Loucy (cell line): ENCODE measurements at regions not wholly inside any gene's neighbourhood (a gene's known extent, or its start where the extent isn't known, plus 50 kb on each side); places are given as distances from the start of the nearest gene placed in this dataset.

Experiments used
- H2AFZ ChIP-seq: fragments of 200-600 bp; sonication (generic); 2 replicates; pipeline ENCODE4 v1.6.0; 2016; ENCODE audit warnings: antibody characterized with exemption, mild to moderate bottlenecking, low read length, moderate library complexity
- H3F3A ChIP-seq: fragments of 200-600 bp; 2 replicates; pipeline ENCODE4 v1.6.0; 2016; ENCODE audit warnings: antibody characterized with exemption, low read depth, mild to moderate bottlenecking
- H3K27me3 ChIP-seq: fragments of 200-600 bp; sonication (generic); 2 replicates; pipeline ENCODE4 v1.6.1; 2014; ENCODE audit warnings: low read length, mild to moderate bottlenecking; ENCODE audit not compliant: insufficient read depth, poor library complexity, severe bottlenecking
- H3K36me3 ChIP-seq: fragments of 200-600 bp; sonication (generic); 2 replicates; pipeline ENCODE4 v1.6.1; 2016; ENCODE audit warnings: low read length; ENCODE audit not compliant: insufficient read depth
- H3K4me1 ChIP-seq: fragments of 200-600 bp; sonication (generic); 2 replicates; pipeline ENCODE4 v1.5.1; 2014; ENCODE audit warnings: low read length, mild to moderate bottlenecking; ENCODE audit not compliant: insufficient read depth, poor library complexity, severe bottlenecking
- H3K4me2 ChIP-seq: fragments of 200-600 bp; sonication (generic); 2 replicates; pipeline ENCODE4 v1.6.0; 2014; ENCODE audit warnings: antibody characterized with exemption, low read length, low read depth, mild to moderate bottlenecking; ENCODE audit not compliant: poor library complexity, severe bottlenecking
- H3K4me3 ChIP-seq: fragments of 200-600 bp; sonication (generic); 2 replicates; pipeline ENCODE4 v1.5.1; 2014; ENCODE audit warnings: low read length, mild to moderate bottlenecking, mixed read lengths; ENCODE audit not compliant: poor library complexity, severe bottlenecking
- H3K79me2 ChIP-seq: fragments of 200-600 bp; sonication (generic); 2 replicates; pipeline ENCODE4 v1.6.1; 2014; ENCODE audit warnings: low read length; ENCODE audit not compliant: insufficient read depth
- H3K9ac ChIP-seq: fragments of 200-600 bp; sonication (generic); 2 replicates; pipeline ENCODE4 v1.6.0; 2014; ENCODE audit warnings: mild to moderate bottlenecking, low read depth, low read length, moderate library complexity; ENCODE audit not compliant: poor library complexity, severe bottlenecking
- H3K9me2 ChIP-seq: fragments of 200-600 bp; sonication (generic); replicated peaks from 2 replicates; pipeline ENCODE4 v1.6.1; 2016; ENCODE audit warnings: low read depth, low read length, mixed read lengths
- H3K9me3 ChIP-seq: fragments of 200-600 bp; sonication (generic); 2 replicates; pipeline ENCODE4 v1.6.1; 2014; ENCODE audit warnings: mild to moderate bottlenecking, antibody characterized with exemption, low read length, low read depth; ENCODE audit not compliant: insufficient read depth
- H4K20me1 ChIP-seq: fragments of 200-600 bp; sonication (generic); 2 replicates; pipeline ENCODE4 v1.6.0; 2014; ENCODE audit warnings: antibody characterized with exemption, low read length, mild to moderate bottlenecking; ENCODE audit not compliant: insufficient read depth, poor library complexity, severe bottlenecking
- EZH2phosphoT487 ChIP-seq: fragments of 200-600 bp; IDR thresholded peaks from 2 replicates; pipeline ENCODE4 v1.6.1; 2018; ENCODE audit warnings: antibody characterized with exemption, mild to moderate bottlenecking, moderate library complexity, borderline replicate concordance
- TF ChIP-seq, protein P1 (sequence below): fragments of 200-600 bp; sonication (generic); conservative IDR thresholded peaks from 2 replicates; pipeline ENCODE4 v1.5.1; 2014; ENCODE audit warnings: mild to moderate bottlenecking, antibody characterized with exemption, low read length

DNA sequence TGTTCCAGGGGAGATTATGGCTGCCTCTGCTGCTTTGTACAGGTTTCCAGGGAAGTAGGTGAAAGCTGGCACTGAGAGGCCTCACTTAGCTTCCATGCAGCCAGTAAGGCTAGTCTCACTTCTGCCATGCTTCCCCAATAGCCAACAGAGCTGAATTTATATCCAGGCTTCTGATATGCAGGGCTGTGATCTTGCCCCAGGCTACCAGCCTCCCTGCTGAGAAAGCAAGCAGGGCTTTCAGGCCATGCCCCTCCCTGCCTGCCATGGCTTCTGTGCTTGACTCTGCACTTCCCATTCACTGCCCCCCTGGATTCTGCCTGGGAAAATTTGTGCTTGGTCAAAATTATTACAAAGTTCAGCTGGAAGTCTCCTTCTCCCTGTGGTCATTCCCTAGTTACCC, 302.1 kb upstream of the FBXO33 start:
- Histone ChIP-seq H3K9ac (no peak overlapping the region), H3K4me2 (no peak overlapping the region), H3K4me1 (no peaks in the 10 kb centered on the region), H3K9me2 (no peaks in the 10 kb centered on the region), H3K36me3 (no peaks in the 10 kb centered on the region), H2AFZ (no peak overlapping the region), H3K27me3 (no peaks in the 10 kb centered on the region), H3K9me3 (no peaks in the 10 kb centered on the region), H3K4me3 (no peak overlapping the region), H3F3A (no peaks in the 10 kb centered on the region), H4K20me1 (no peaks in the 10 kb centered on the region), H3K79me2 (no peaks in the 10 kb centered on the region)
- TF ChIP-seq EZH2phosphoT487, result no peak
- TF ChIP-seq, protein P1, sequence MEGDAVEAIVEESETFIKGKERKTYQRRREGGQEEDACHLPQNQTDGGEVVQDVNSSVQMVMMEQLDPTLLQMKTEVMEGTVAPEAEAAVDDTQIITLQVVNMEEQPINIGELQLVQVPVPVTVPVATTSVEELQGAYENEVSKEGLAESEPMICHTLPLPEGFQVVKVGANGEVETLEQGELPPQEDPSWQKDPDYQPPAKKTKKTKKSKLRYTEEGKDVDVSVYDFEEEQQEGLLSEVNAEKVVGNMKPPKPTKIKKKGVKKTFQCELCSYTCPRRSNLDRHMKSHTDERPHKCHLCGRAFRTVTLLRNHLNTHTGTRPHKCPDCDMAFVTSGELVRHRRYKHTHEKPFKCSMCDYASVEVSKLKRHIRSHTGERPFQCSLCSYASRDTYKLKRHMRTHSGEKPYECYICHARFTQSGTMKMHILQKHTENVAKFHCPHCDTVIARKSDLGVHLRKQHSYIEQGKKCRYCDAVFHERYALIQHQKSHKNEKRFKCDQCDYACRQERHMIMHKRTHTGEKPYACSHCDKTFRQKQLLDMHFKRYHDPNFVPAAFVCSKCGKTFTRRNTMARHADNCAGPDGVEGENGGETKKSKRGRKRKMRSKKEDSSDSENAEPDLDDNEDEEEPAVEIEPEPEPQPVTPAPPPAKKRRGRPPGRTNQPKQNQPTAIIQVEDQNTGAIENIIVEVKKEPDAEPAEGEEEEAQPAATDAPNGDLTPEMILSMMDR, result no peak

DNA sequence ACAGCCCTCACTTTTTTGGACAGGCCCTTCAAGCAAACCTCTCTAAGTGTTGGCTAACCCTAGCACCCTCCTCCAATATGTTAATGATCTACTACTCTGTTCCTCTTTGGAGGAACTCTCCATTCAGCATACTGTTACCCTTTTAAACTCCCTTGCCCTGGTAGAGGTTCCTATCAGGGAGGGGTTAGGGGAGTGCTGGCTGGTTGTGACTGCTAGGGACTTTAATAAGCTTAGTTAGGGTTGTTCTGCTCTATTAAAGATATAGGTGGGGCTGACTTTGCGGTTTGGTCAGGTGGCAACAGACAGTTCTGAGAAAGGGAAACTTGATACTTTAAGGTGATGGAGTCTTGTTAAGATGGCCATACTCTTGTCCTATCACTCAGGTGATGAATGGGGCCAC, 301.5 kb upstream of the FBXO33 start:
- no peaks in the 10 kb centered on the region for H4K20me1 ChIP-seq
- H3F3A ChIP-seq, result no peaks in the 10 kb centered on the region
- H3K9me3 ChIP-seq, result no peaks in the 10 kb centered on the region
- H2AFZ ChIP-seq, result no peak overlapping the region
- no peak overlapping the region for H3K4me2 ChIP-seq
- TF ChIP-seq, protein P1, result no peak
- no peak for TF ChIP-seq EZH2phosphoT487
- H3K36me3 ChIP-seq, result no peaks in the 10 kb centered on the region
- no peak overlapping the region for H3K4me3 ChIP-seq
- no peaks in the 10 kb centered on the region for H3K4me1 ChIP-seq
- no peaks in the 10 kb centered on the region for H3K27me3 ChIP-seq
- H3K9me2 ChIP-seq, result no peaks in the 10 kb centered on the region
- H3K9ac ChIP-seq, result no peak overlapping the region
- H3K79me2 ChIP-seq, result no peaks in the 10 kb centered on the region

DNA sequence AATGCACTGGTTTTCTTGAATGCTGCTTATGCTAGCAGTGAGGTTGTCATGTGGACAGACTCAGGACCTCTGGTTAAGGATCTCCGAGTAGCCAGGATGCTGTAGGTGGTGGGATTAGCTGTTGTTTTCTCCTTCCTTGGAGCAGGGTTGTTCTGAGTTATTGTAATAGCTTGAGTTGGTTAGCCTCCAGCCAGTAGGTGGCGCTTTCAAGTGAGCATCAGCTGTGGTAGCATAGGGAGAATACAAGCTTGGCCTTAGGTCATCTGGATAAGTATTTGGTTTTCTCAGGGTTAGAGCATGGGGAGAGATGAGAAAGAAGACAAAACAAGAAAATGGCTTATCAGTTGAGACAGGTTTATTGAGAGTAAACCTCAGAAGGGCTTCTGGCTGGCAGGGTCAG, 299.7 kb upstream of the FBXO33 start:
- H3K4me1 ChIP-seq, result no peaks in the 10 kb centered on the region
- no peaks in the 10 kb centered on the region for H4K20me1 ChIP-seq
- no peaks in the 10 kb centered on the region for H3F3A ChIP-seq
- no peaks in the 10 kb centered on the region for H3K9me2 ChIP-seq
- H3K4me3 ChIP-seq, result no peak overlapping the region
- no peak overlapping the region for H3K4me2 ChIP-seq
- H3K27me3 ChIP-seq, result no peaks in the 10 kb centered on the region
- no peaks in the 10 kb centered on the region for H3K79me2 ChIP-seq
- H3K9ac ChIP-seq, result no peak overlapping the region
- no peaks in the 10 kb centered on the region for H3K9me3 ChIP-seq
- no peak overlapping the region for H2AFZ ChIP-seq
- TF ChIP-seq EZH2phosphoT487, result no peak
- TF ChIP-seq, protein P1, result peak; percentile 55
- H3K36me3 ChIP-seq, result no peaks in the 10 kb centered on the region
